K562 (cell line): ENCODE measurements at regions not wholly inside any gene's neighbourhood (a gene's known extent, or its start where the extent isn't known, plus 50 kb on each side); places are given as distances from the start of the nearest gene placed in this dataset.

Experiments
- ATAC-seq: fragments of 200-7000 bp; cut with Tn5 transposase; 3 replicates; pipeline ENCODE4 v1.9.1; 2020; ENCODE audit warnings: moderate library complexity
- BruUV-seq: library from RNA; stranded (reverse); fragments of 400-500 nt; replicated peaks from 2 replicates; lab custom pipeline; 2021; lab: Mats Ljungman, UMichigan
- CTCF ChIA-PET: fragments of 300-600 bp; formaldehyde crosslinking; extraction: SDS; loops from one replicate; lab custom pipeline; 2021; ENCODE audit warnings: low intra/inter-chr PET ratio; lab: Yijun Ruan, JAX
- POLR2A ChIA-PET: fragments of 300-600, 350-650 bp; sonication (Branson Sonifier 250); formaldehyde crosslinking; extraction: SDS; loops from one replicate; lab custom pipeline; 2021; ENCODE audit warnings: antibody characterized with exemption, inconsistent platforms; lab: Yijun Ruan, JAX
- DNase-seq, 4 experiments: peaks; one replicate each; pipeline versions ENCODE4 v3.0.0 to v3.0.0-alpha.2; 2011 to 2018; ENCODE audit warnings: low spot score in 3 of 4, mixed read lengths in 3 of 4; ENCODE audit errors: extremely low read depth in 1 of 4
- FAIRE-seq: peaks from 2 replicates; lab custom pipeline; 2011; peaks lifted over from hg19 to GRCh38; lab: Jason Lieb, UNC
- H2AFZ ChIP-seq: 2 replicates; pipeline ENCODE4 v1.6.0; 2011; ENCODE audit warnings: low read depth, low read length, control low read depth, inconsistent platforms
- H3K27ac ChIP-seq: fragments of 200-600 bp; 3 replicates; pipeline ENCODE4 v1.8.0; 2011; ENCODE audit warnings: low read depth, mild to moderate bottlenecking, control low read depth, inconsistent platforms, low read length, moderate library complexity, mixed read lengths; ENCODE audit errors: extremely low read depth
- H3K27me3 ChIP-seq, 2 experiments: fragments of 300-600 bp in 1 of 2; 2 replicates in 1 of 2; 3 replicates in 1 of 2; pipeline versions ENCODE4 v1.6.0 to v1.8.0; 2011; ENCODE audit warnings: inconsistent platforms in 2 of 2, low read length in 2 of 2, mild to moderate bottlenecking in 1 of 2, mixed read lengths in 1 of 2, moderate library complexity in 1 of 2; ENCODE audit not compliant: control insufficient read depth in 2 of 2, insufficient read depth in 2 of 2
- H3K36me3 ChIP-seq: fragments of 300-600 bp; 3 replicates; pipeline ENCODE4 v1.8.0; 2011; ENCODE audit warnings: mild to moderate bottlenecking, low read length, inconsistent platforms; ENCODE audit not compliant: control insufficient read depth, insufficient read depth
- H3K4me1 ChIP-seq, 2 experiments: fragments of 200-600 bp in 1 of 2; replicated peaks in 1 of 2; 2 replicates in 1 of 2; 3 replicates in 1 of 2; pipeline versions ENCODE4 v1.5.1 to v1.8.0; 2011; ENCODE audit warnings: inconsistent platforms in 2 of 2, low read length in 2 of 2, mild to moderate bottlenecking in 1 of 2, mixed read lengths in 1 of 2, moderate library complexity in 1 of 2; ENCODE audit not compliant: control insufficient read depth in 2 of 2, insufficient read depth in 2 of 2
- H3K4me2 ChIP-seq: 2 replicates; pipeline ENCODE4 v1.6.1; 2011; ENCODE audit warnings: low read length, control low read depth, inconsistent platforms, mixed read lengths; ENCODE audit not compliant: insufficient read depth
- H3K4me3 ChIP-seq: fragments of 200-600 bp; sonication (generic), shearing (Covaris generic); 2 replicates; pipeline ENCODE4 v1.5.1; 2016; ENCODE audit warnings: control low read depth, inconsistent platforms
- H3K79me2 ChIP-seq: fragments of 200-600 bp; 3 replicates; pipeline ENCODE4 v1.8.0; 2011; ENCODE audit warnings: low read length, inconsistent platforms; ENCODE audit not compliant: control insufficient read depth, insufficient read depth
- H3K9ac ChIP-seq, 2 experiments: 2 replicates each; pipeline versions ENCODE4 v1.6.0 to v1.6.1; 2011; ENCODE audit warnings: low read depth in 2 of 2, low read length in 2 of 2, control low read depth in 1 of 2, inconsistent platforms in 1 of 2, mild to moderate bottlenecking in 1 of 2, mixed read lengths in 1 of 2; ENCODE audit not compliant: insufficient read depth in 1 of 2
- H3K9me1 ChIP-seq: one replicate; pipeline ENCODE4 v1.6.0; 2011; ENCODE audit warnings: inconsistent platforms, mild to moderate bottlenecking, low read length, moderate library complexity; ENCODE audit not compliant: control insufficient read depth, insufficient read depth
- H3K9me3 ChIP-seq: replicated peaks from 2 replicates; pipeline ENCODE4 v1.5.1; 2011; ENCODE audit warnings: low read depth, low read length, inconsistent platforms; ENCODE audit not compliant: control insufficient read depth, insufficient read depth
- H4K20me1 ChIP-seq: replicated peaks from 2 replicates; pipeline ENCODE4 v1.6.1; 2011; ENCODE audit warnings: low read length, inconsistent platforms, mixed read lengths; ENCODE audit not compliant: control insufficient read depth, insufficient read depth
- C11orf30 ChIP-seq: fragments of 450-650 bp; IDR thresholded peaks from 2 replicates; pipeline ENCODE4 v1.6.1; 2016; ENCODE audit warnings: low read depth, mild to moderate bottlenecking
- CBFA2T2 ChIP-seq: fragments of 450-650 bp; conservative IDR thresholded peaks from 2 replicates; pipeline ENCODE4 v1.6.1; 2017; ENCODE audit warnings: mild to moderate bottlenecking
- CBFB ChIP-seq: sonication (generic); formaldehyde crosslinking; IDR thresholded peaks from 2 replicates; pipeline ENCODE4 v1.4.0; 2020; ENCODE audit warnings: mild to moderate bottlenecking, missing genetic modification reagents
- CTBP1 ChIP-seq: fragments of 450-650 bp; IDR thresholded peaks from 2 replicates; pipeline ENCODE4 v1.6.1; 2016; ENCODE audit warnings: borderline replicate concordance
- E4F1 ChIP-seq: fragments of 250-450 bp; sonication (Bioruptor Pico); IDR thresholded peaks from 2 replicates; pipeline ENCODE4 v1.5.0; 2021; ENCODE audit warnings: mild to moderate bottlenecking, borderline replicate concordance
- ETV6 ChIP-seq, 3 experiments: fragments of 150-350 bp in 1 of 3; sonication (generic) in 1 of 3; formaldehyde crosslinking in 1 of 3; IDR thresholded peaks; 2 replicates each; pipeline versions ENCODE4 v1.6.1 to v1.8.0; 2014 to 2022; ENCODE audit warnings: borderline replicate concordance in 2 of 3, low read depth in 2 of 3, antibody characterized with exemption in 1 of 3, low read length in 1 of 3, mild to moderate bottlenecking in 1 of 3, missing genetic modification reagents in 1 of 3
- EZH2 ChIP-seq: IDR thresholded peaks from 2 replicates; pipeline ENCODE4 v1.6.1; 2012; ENCODE audit warnings: low read depth, mild to moderate bottlenecking, inconsistent platforms, low read length, borderline replicate concordance
- KDM1A ChIP-seq, 2 experiments: fragments of 450-650 bp; IDR thresholded peaks; 2 replicates each; pipeline ENCODE4 v1.6.1; 2016; ENCODE audit warnings: mild to moderate bottlenecking in 2 of 2
- MAFF ChIP-seq: IDR thresholded peaks from 2 replicates; pipeline ENCODE4 v1.6.1; 2012; ENCODE audit warnings: low read length, improper control_type of control experiment
- MAFK ChIP-seq: IDR thresholded peaks from 2 replicates; pipeline ENCODE4 v1.6.1; 2011; ENCODE audit warnings: low read length, improper control_type of control experiment
- MEF2D ChIP-seq: conservative IDR thresholded peaks from 2 replicates; pipeline ENCODE4 v1.6.1; 2016; ENCODE audit warnings: low read depth, missing genetic modification characterization, missing compliant biosample characterization
- NFE2 ChIP-seq: IDR thresholded peaks from 2 replicates; pipeline ENCODE4 v1.6.1; 2014; ENCODE audit warnings: antibody characterized with exemption, low read depth
- PTTG1 ChIP-seq: fragments of 450-650 bp; IDR thresholded peaks from 2 replicates; pipeline ENCODE4 v1.6.1; 2016; ENCODE audit warnings: low read depth, mild to moderate bottlenecking, missing genetic modification characterization, missing compliant biosample characterization
- RFX1 ChIP-seq: fragments of 450-650 bp; IDR thresholded peaks from 2 replicates; pipeline ENCODE4 v1.6.1; 2016; ENCODE audit warnings: mild to moderate bottlenecking, moderate library complexity
- SAP30 ChIP-seq: fragments of 200-600 bp; sonication (generic); IDR thresholded peaks from 2 replicates; pipeline ENCODE4 v1.6.1; 2012; ENCODE audit warnings: borderline replicate concordance, low read depth, mild to moderate bottlenecking, moderate library complexity, low read length, control low read depth, inconsistent platforms; ENCODE audit not compliant: insufficient read depth, poor library complexity, severe bottlenecking
- SMAD3 ChIP-seq: fragments of 450-650 bp; formaldehyde crosslinking; conservative IDR thresholded peaks from 2 replicates; pipeline ENCODE4 v1.4.0; 2020; ENCODE audit warnings: mild to moderate bottlenecking
- XRCC3 ChIP-seq: fragments of 450-650 bp; IDR thresholded peaks from 2 replicates; pipeline ENCODE4 v1.6.1; 2017; ENCODE audit warnings: mild to moderate bottlenecking, moderate library complexity
- ZNF316 ChIP-seq: fragments of 450-650 bp; IDR thresholded peaks from 2 replicates; pipeline ENCODE4 v1.6.1; 2016
- ZNF778 ChIP-seq: fragments of 450-650 bp; formaldehyde crosslinking; IDR thresholded peaks from 2 replicates; pipeline ENCODE4 v1.4.0; 2020; ENCODE audit warnings: mild to moderate bottlenecking, moderate library complexity
- WGBS: fragments of 100-300 bp; shearing (Covaris generic); methylation state at CpG from one replicate; pipeline ENCODE4 v1.1.6; 2016; ENCODE audit warnings: low coverage, mixed read lengths; ENCODE audit not compliant: insufficient coverage; ENCODE audit errors: missing lambda C conversion rate; 5-methylcytosine and 5-hydroxymethylcytosine counted together
- in situ Hi-C: fragments of 300-500 bp; cut with MboI; formaldehyde crosslinking; loops from 4 replicates; pipeline ENCODE4 v1.15.0; 2018; ENCODE audit warnings: inconsistent platforms, mixed read lengths
- intact Hi-C: fragments of 100-400 bp; cut with micrococcal nuclease; formaldehyde crosslinking; loops from 2 replicates; pipeline ENCODE4 v1.14.2; 2022

GRCh38 chr9:15370466-15371447, 51.9 kb upstream of the SNAPC3 start:
- CTCF ChIA-PET, result no interaction called here
- in situ Hi-C loops, result no loop called here
- no TSS peak for BruUV-seq
- TF ChIP-seq ZNF316 (peak; percentile 75), RFX1 (peak; percentile 92), E4F1 (CRISPR knock-in tag) (no peak), XRCC3 (no peak), PTTG1 (tag) (no peak), CBFA2T2 (no peak), ETV6 (IDR thresholded peaks at IDR 0.05; ENCODE audit: borderline replicate concordance in 1 of 2, low read depth in 2 of 2, low read length in 1 of 2) (no peak), ETV6 (CRISPR knock-in tag; IDR thresholded peaks at IDR 0.05; ENCODE audit: borderline replicate concordance) (no peak), SAP30 (no peak), EZH2 (no peak), MAFK (peak; percentile 11; the same call in 1 of the 2 replicates), MEF2D (tag) (no peak), KDM1A (IDR thresholded peaks at IDR 0.05) (0 out of 4 replicates have a peak, but pooled peaks of 1 of the 2 experiments have one; percentile 17), SMAD3 (no peak), NFE2 (no peak), MAFF (peak; percentile 26; the same call in 1 of the 2 replicates), C11orf30 (peak; percentile 65; the same call in 1 of the 2 replicates), CTBP1 (peak; percentile 56), ZNF778 (no peak), CBFB (CRISPR knock-in tag) (no peak)

More at GRCh38 chr9:15370466-15371447, 51.9 kb upstream of the SNAPC3 start:
- peak in 3 of 4 experiments; percentile 3 to 8 (median 7) for DNase-seq
- H3K27ac ChIP-seq, result no peak overlapping the region
- H3K27me3 ChIP-seq, result no peaks in the 10 kb centered on the region
- no peaks in the 10 kb centered on the region for H3K9me1 ChIP-seq
- H3K36me3 ChIP-seq, result no peaks in the 10 kb centered on the region
- no peak for FAIRE-seq
- no peak overlapping the region for H2AFZ ChIP-seq
- ATAC-seq, result no peak
- no peak overlapping the region for H3K4me2 ChIP-seq
- no peaks in the 10 kb centered on the region for H3K79me2 ChIP-seq
- H3K9ac ChIP-seq, result no peak overlapping the region
- no peak overlapping the region for H3K4me3 ChIP-seq
- no peaks in the 10 kb centered on the region for H4K20me1 ChIP-seq
- intact Hi-C loops, result no loop called here
- 19% methylated on average over 13 of the region's 15 CpGs for WGBS
- POLR2A ChIA-PET, result interaction anchor here (0.5 to 0.6 kb wide), 2 partner anchors 140 to 1363 kb away, joined by 3 read pairs; no protein-coding TSS in a partner anchor
- H3K9me3 ChIP-seq, result no peaks in the 10 kb centered on the region
- no peaks in the 10 kb centered on the region; a peak in 1 of 5 replicates for H3K4me1 ChIP-seq
